ENCODE measurements at regions not wholly inside any gene's neighbourhood (a gene's known extent, or its start where the extent isn't known, plus 50 kb on each side); places are given as distances from the start of the nearest gene placed in this dataset.

- no peak for DNase-seq
Measured at GRCh38 chr4:184575306-184575705, 73.9 kb downstream of the CASP3 start.

GRCh38 chr4:184574861-184575260, 74.4 kb downstream of the CASP3 start:
- no peak for DNase-seq

- no peak for DNase-seq
Measured at GRCh38 chr4:184573701-184574100, 75.5 kb downstream of the CASP3 start.

GRCh38 chr4:184568770-184569169, 80.5 kb downstream of the CASP3 start:
- no peak for DNase-seq

- DNase-seq: no peak
Measured at GRCh38 chr4:184563621-184564020, 85.6 kb downstream of the CASP3 start.

GRCh38 chr4:184558996-184559395, 84.6 kb upstream of the IRF2 start:
- DNase-seq: no peak

GRCh38 chr4:184553891-184554290, 79.5 kb upstream of the IRF2 start:
- DNase-seq: no peak

GRCh38 chr4:184550476-184550875, 76.1 kb upstream of the IRF2 start:
- no peak for DNase-seq

GRCh38 chr4:184548648-184549341, 74.4 kb upstream of the IRF2 start:
- DNase-seq: no peak

GRCh38 chr4:184548316-184548647, 73.9 kb upstream of the IRF2 start:
- no peak for DNase-seq

- no peak for DNase-seq
Measured at GRCh38 chr4:184544788-184545409, 70.5 kb upstream of the IRF2 start.

GRCh38 chr4:184541907-184542306, 67.6 kb upstream of the IRF2 start:
- no peak for DNase-seq

GRCh38 chr4:184540307-184540706, 66.0 kb upstream of the IRF2 start:
- DNase-seq: no peak

- peak; percentile 37 for DNase-seq
Measured at GRCh38 chr4:184538023-184538599, 63.8 kb upstream of the IRF2 start.

- DNase-seq: peak; percentile 91
Measured at GRCh38 chr4:184537269-184538022, 63.1 kb upstream of the IRF2 start.

- no peak for DNase-seq
Measured at GRCh38 chr4:184536881-184537248, 62.5 kb upstream of the IRF2 start.

- no peak for DNase-seq
Measured at GRCh38 chr4:184536065-184536880, 61.9 kb upstream of the IRF2 start.

GRCh38 chr4:184534511-184535391, 60.4 kb upstream of the IRF2 start:
- no peak for DNase-seq

- no peak for DNase-seq
Measured at GRCh38 chr4:184533908-184534307, 59.6 kb upstream of the IRF2 start.

GRCh38 chr4:184531008-184531407, 56.7 kb upstream of the IRF2 start:
- no peak for DNase-seq

GRCh38 chr4:184529283-184529682, 54.9 kb upstream of the IRF2 start:
- no peak for DNase-seq

GRCh38 chr4:184528713-184529112, 54.4 kb upstream of the IRF2 start:
- no peak for DNase-seq

Measured in activated T-cell treated with anti-CD3 and anti-CD28 coated beads for 4 hours (primary cell).